Motor neuron (in vitro differentiated cells): ENCODE measurements at regions not wholly inside any gene's neighbourhood (a gene's known extent, or its start where the extent isn't known, plus 50 kb on each side); places are given as distances from the start of the nearest gene placed in this dataset.
A peak's percentile ranks its signal among the peaks of the same experiment; 100 is the strongest.
"Not testable (repeated sequence)": the region's sequence is repeated elsewhere in the genome, so short reads cannot be mapped to it uniquely, and the experiment has no call there.

Experiments used
- ATAC-seq, 8 experiments: fragments of 200-7000 bp; cut with Tn5 transposase; replicated peaks in 6 of 8; 2 replicates each; pipeline ENCODE4 v1.8.0; 2021; ENCODE audit warnings: mild to moderate bottlenecking in 8 of 8, moderate library complexity in 8 of 8
- H3K27ac ChIP-seq, 2 donors: fragments of 250-450 bp; sonication (Bioruptor Pico); 2 replicates each; pipeline ENCODE4 v1.9.0; 2021; ENCODE audit warnings: antibody characterized with exemption in 2 of 2, mild to moderate bottlenecking in 2 of 2, moderate library complexity in 1 of 2
- H3K4me1 ChIP-seq, 2 donors: fragments of 250-450 bp; sonication (Bioruptor Pico); replicated peaks in 1 of 2; 2 replicates each; pipeline ENCODE4 v1.6.1; 2021; ENCODE audit warnings: antibody characterized with exemption in 2 of 2, mild to moderate bottlenecking in 2 of 2, moderate library complexity in 1 of 2
- H3K4me3 ChIP-seq, 5 donors: fragments of 250-450 bp; sonication (Bioruptor Pico); 2 replicates each; pipeline ENCODE4 v1.9.0; 2021; ENCODE audit warnings: antibody characterized with exemption in 5 of 5, mild to moderate bottlenecking in 5 of 5, moderate library complexity in 4 of 5
- WGBS, 10 experiments: fragments of 450-650 bp; shearing (Covaris generic); methylation state at CpG; one replicate each; pipeline ENCODE4 v1.0.0; 2022; 5-methylcytosine and 5-hydroxymethylcytosine counted together
- in situ Hi-C, 9 experiments: fragments of 400-800 bp; cut with MboI; loops; one replicate each; pipeline ENCODE4 v1.15.0; 2021; ENCODE audit warnings: low sequenced_read_pairs in 9 of 9, low pct_unique_long_range_greater_than_20kb in 2 of 9; ENCODE audit not compliant: unreplicated experiment in 9 of 9

DNA sequence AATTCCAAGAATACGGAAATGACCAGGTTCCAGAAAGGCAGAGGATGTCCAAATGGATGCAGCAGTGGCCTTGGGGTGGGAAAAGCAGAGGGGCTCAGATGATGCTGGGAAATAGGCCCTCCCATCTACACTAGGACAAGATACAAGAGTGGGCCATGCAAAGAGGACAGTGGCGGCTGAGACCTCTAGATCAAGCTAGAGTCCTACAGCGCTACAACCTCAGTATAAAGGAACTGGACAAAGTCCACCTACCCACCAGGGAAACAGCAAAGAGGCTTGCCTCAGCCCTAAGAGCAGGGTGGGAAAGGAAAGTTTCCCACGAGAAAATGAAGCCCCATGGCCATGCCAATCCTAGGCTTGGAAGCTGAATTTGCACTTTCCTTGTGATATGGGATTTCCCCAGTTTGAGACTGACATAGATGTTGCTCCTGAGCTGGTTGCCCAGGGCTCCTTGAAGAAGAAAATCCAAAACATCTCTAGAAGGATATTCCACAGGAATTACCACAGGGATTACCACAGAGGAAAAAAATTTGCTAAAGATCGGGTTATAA lies 282.2 kb downstream of the MREG start:
- H3K4me3 ChIP-seq, result no peak overlapping the region
- no peak for ATAC-seq
- no peak overlapping the region for H3K27ac ChIP-seq
- H3K4me1 ChIP-seq, result no peaks in the 10 kb centered on the region
- WGBS, 10 experiments, result 76 to 100% (median 100%) methylated on average over 1 to 5 of the region's 5 CpGs; no CpG with 5 or more reads in 2 of the 10 experiments
- in situ Hi-C loops, result no loop called here

DNA sequence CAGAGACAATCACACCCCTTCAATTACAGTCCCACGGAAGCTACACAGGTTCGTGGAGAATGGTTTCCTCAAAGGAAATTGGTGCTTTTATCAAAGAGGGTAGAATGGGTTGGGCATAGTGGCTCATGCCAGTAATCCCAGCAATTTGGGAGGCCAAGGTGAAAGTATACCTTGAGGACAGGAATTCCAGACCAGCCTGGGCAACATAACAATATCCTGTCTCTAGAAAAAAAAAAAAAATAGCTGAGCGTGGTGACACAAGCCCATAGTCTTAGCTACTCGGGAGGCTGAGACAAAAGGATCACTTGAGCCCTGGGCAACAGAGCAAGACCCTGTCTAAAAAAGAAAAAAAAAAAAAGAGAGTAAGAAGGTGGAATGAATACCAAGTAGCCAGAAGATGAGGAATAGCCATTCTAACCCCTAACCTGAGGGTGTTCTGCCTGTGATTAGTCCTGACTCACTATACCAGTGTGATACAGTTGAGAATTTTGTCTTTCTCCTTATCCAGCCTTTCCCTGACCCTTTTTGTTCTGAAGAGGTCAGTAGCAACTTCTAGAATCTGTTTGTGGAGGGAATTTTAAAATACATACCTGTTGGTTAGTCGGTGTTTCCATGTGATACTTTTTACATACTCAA lies 283.2 kb downstream of the MREG start:
- 86 to 100% (median 93%) methylated on average over 3 to 5 of the region's 5 CpGs for WGBS, 10 experiments
- in situ Hi-C loops, result no loop called here
- Histone ChIP-seq H3K4me1 (no peaks in the 10 kb centered on the region), H3K27ac (no peak overlapping the region), H3K4me3 (no peak overlapping the region)
- no peak for ATAC-seq

DNA sequence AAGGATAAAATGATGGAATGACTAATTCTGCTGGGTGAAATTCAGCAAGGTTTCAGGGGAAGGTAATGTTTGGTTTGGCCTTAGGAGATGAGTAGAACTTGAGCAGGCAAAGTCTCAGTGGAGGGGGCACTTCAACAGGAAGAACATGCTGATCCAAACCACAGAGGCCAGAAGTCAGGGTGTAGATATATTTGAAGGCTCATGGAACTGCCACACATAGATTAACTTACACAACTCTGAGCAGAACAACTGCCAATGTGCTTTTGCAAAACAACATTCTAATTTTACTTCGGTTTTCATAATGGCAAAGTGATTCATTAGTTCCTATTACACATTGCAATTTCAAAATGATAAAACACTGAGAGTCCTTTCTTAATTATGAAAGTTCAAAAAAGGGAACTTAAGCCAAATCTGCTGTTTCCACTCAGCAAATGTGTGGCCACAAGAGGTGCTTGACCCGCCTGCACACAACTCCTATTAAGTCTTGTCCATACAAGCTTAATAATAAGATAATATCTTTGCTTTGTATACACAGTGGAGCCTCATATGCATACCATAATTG lies 284.8 kb downstream of the MREG start:
- Histone ChIP-seq H3K4me3 (no peak overlapping the region), H3K27ac (no peak overlapping the region), H3K4me1 (no peaks in the 10 kb centered on the region)
- ATAC-seq, result no peak
- in situ Hi-C loops, result no loop called here
- WGBS, 10 experiments, result 0 to 71% (median 50%) methylated on average over 1 to 2 of the region's 2 CpGs; no CpG with 5 or more reads in 3 of the 10 experiments

DNA sequence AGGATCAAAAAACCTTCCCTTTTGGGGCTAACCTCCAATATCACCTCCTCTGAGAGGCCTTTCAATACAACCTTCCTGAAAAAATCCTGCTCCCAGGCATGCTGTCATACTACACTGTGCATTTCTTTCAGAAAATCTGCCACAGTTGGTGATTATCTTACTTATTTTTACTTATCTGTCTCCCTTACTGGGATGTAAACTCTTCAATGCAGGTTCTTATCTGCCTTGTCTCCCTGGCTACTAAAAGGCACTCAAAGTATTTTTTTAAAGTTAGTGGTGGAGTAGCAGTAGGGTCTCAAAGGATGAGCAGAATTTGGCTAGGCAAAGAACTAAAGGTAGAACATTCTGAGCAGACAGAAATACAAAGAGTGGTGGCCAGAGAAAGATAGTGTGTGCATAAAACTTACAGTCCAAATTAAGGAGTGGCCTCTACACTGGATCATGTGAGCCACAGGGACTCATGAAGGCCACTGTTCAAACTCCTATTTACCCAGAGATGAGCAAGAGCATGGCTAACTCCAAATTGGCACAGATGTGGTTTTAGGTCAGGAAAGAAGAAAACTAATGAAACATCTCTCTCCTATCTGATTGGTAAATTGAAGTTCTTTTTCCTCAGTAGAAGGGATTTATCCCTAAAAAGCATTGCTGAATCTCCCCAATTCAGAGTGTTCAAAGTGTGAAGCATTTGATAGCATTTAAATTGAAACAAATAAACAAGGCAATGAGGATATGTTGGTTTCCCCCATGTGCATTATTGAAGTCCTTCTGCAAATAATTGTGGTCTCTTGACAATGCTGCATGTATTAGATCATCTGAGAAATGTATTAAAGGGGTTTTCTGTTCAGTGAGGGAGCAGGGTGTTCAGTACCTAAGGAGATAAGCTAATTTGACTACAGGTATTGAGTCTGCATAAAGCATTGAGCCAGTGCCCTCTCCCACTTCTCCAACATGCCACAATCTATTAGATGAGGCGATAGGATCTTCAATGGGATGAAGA lies 285.5 kb downstream of the MREG start:
- H3K27ac ChIP-seq, result no peak overlapping the region
- WGBS, 10 experiments, result 20 to 100% (median 86%) methylated on average over 1 of the region's 1 CpG; no CpG with 5 or more reads in 4 of the 10 experiments
- peak in 1 of 8 experiments; percentile 14 for ATAC-seq
- no peaks in the 10 kb centered on the region for H3K4me1 ChIP-seq
- H3K4me3 ChIP-seq, result no peak overlapping the region
- in situ Hi-C loops, result no loop called here

DNA sequence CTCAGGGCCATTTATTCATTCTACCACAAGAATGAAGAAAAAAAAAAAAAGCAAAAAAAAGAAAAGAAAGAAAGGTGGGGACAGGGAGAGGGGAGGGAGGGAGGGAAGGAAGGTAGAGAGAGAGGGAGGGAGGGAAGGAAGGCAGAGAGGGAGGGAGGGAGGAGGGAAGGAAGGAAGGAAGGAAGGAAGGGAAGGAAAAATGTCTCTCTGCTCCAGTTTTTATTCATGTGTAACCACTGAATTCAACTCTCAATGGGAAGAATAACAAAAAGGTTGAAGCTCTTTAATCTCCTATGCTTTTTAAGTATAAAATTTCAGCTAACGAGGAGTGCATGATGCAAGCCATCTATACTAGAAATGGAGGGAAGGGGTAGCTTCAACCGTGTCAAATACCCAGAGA lies 287.3 kb downstream of the MREG start:
- no peak overlapping the region for H3K27ac ChIP-seq
- H3K4me1 ChIP-seq, result no peaks in the 10 kb centered on the region
- WGBS, 10 experiments, result 50 to 100% (median 78%) methylated on average over 1 to 2 of the region's 2 CpGs; no CpG with 5 or more reads in 4 of the 10 experiments
- ATAC-seq, result no peak
- in situ Hi-C loops, result no loop called here
- no peak overlapping the region for H3K4me3 ChIP-seq

DNA sequence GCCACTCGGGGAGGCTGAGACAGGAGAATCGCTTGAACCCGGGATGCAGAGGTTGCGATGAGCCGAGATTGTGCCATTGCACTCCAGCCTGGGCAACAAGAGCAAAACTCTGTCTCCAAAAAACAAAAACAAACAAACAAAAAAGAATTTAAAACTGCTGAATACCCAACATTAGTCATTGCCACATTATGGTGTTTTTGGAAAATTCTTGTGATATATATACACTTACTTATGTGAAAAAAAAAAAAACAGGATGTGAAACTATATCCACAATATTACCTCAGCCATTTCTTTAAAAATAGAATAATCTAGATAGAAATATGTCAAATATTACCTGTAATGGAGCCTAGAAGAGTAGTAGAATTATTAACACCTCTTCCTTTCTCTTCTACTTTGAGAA lies 288.3 kb upstream of the FN1 start:
- no peak overlapping the region for H3K4me3 ChIP-seq
- no peaks in the 10 kb centered on the region for H3K4me1 ChIP-seq
- no peak for ATAC-seq
- WGBS, 10 experiments, result 95 to 100% (median 100%) methylated on average over 1 to 4 of the region's 5 CpGs; no CpG with 5 or more reads in 5 of the 10 experiments
- in situ Hi-C loops, result no loop called here
- no peak overlapping the region for H3K27ac ChIP-seq

DNA sequence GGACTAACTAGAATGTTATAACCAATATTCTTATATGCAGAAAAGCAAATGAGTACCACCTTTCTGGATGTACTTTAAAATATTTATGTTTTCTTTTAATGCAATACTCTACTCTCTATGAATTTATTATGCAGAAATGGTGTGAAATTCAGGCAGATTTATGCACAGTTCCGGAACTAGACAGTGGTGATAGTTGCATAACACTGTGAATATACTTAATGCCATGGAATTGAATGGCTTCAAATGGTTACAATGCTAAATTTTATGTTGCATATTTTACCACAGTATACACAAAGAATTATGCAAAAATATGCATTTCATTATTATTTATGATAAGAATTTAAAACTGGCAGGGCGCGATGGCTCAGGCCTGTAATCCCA lies 287.8 kb upstream of the FN1 start:
- Histone ChIP-seq H3K4me3 (no peak overlapping the region), H3K4me1 (no peaks in the 10 kb centered on the region), H3K27ac (no peak overlapping the region)
- 6 to 100% (median 50%) methylated on average over 1 to 3 of the region's 3 CpGs; no CpG with 5 or more reads in 3 of the 10 experiments for WGBS, 10 experiments
- peak in 4 of 8 experiments; percentile 64 to 99 (median 84) for ATAC-seq
- in situ Hi-C loops, result no loop called here

DNA sequence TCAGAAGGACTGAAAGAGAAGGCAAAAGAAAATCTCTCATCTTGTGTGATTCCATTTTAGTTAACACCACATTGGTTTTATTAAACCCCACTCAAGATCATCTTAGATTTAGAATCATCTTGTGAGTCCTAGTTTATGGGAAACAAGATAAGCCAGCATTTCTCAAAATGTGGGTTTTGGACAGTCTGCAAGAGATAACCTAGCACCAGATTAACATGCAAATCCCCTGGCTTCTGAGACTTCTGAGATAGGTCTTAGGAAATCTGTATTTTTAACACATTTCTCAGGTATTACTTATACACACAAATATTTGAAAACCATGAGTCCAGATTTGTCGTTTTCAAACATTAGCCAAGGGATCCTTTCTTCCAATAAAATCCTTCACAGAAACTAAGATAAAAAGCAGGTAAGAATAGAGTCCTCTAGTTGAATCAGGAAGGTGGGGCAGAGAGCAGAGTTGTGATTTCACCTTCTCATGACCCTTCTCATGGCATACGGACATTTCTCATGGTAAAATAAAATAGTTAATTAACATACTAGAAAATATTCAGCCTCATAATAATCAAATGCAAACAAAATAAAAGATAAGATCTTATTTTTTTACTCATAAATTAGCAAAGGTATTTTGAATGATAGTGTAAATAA lies 287.2 kb upstream of the FN1 start:
- in situ Hi-C loops, result no loop called here
- H3K4me1 ChIP-seq, result peaks cover 0 to 1% of the 10 kb centered on the region in 2 donors
- no peak overlapping the region for H3K27ac ChIP-seq
- no peak overlapping the region for H3K4me3 ChIP-seq
- 17 to 91% (median 65%) methylated on average over 1 to 2 of the region's 2 CpGs; no CpG with 5 or more reads in 1 of the 10 experiments for WGBS, 10 experiments
- ATAC-seq, result peak in 4 of 8 experiments; percentile 16 to 71 (median 42)

DNA sequence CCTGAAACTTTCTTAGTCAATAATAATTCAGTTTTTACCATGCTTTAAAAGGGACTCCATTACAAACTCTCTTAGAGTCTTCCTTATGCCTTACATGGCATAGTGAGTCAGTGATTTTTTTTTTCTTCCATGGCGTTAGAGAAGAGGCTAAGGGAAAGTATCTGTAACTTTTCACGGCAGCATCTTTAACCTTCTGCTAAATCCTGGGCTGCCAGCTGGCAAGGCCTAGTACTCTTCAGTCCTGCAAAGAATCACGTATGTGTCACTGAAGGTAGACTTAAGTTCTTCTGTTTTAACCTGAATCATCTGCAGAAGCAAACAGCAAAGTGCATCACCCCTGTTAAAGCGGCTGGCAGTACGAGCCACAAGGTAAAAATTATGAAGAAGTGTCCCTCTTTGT lies 286.3 kb upstream of the FN1 start:
- H3K27ac ChIP-seq, result no peak overlapping the region
- peaks cover 0 to 3% of the 10 kb centered on the region in 2 donors for H3K4me1 ChIP-seq
- H3K4me3 ChIP-seq, result no peak overlapping the region
- no peak for ATAC-seq
- WGBS, 10 experiments, result 60 to 100% (median 93%) methylated on average over 1 to 5 of the region's 5 CpGs
- in situ Hi-C loops, result no loop called here

DNA sequence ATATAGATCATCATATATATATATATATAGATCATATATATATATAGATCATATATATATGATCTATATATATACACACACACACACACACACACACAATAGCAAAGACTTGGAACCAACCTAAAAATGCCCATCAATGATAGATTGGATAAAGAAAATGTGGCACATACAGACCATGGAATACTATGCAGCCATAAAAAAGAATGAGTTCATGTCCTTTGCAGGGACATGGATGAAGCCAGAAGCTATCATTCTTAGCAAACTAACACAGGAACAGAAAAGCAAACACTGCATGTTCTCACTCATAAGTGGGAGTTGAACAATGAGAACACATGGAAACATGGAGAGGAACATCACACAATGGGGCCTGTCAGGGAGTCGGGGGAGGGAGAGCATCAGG lies 285.6 kb upstream of the FN1 start:
- in situ Hi-C loops, H3K4me1 ChIP-seq, ATAC-seq, H3K4me3 ChIP-seq, H3K27ac ChIP-seq: not testable (repeated sequence)
- 67 to 100% (median 89%) methylated on average over 1 of the region's 1 CpG; no CpG with 5 or more reads in 3 of the 10 experiments for WGBS, 10 experiments

DNA sequence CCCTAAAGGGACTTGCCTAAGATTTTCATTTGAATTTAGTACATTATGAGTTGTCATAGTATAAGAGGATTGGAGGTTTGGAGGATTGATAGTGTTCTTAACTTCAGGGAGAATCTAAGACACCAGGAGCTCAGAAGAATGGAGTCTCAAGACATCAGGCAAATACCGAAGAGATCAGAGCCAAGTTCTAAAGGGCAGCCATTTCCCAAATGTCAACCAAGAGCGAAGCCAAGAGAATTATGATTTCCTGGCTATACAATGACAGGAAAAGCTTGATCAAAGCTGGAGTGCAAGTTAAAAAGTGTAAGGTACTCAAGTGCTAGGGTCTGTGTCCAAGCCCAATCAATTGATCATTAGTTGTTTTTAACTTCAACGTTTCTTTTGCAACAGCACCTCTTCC lies 283.0 kb upstream of the FN1 start:
- no peak overlapping the region for H3K27ac ChIP-seq
- no peak for ATAC-seq
- H3K4me1 ChIP-seq, result peaks cover 0 to 3% of the 10 kb centered on the region in 2 donors
- no peak overlapping the region for H3K4me3 ChIP-seq
- 67 to 100% (median 89%) methylated on average over 1 to 3 of the region's 3 CpGs; no CpG with 5 or more reads in 1 of the 10 experiments for WGBS, 10 experiments
- in situ Hi-C loops, result no loop called here

DNA sequence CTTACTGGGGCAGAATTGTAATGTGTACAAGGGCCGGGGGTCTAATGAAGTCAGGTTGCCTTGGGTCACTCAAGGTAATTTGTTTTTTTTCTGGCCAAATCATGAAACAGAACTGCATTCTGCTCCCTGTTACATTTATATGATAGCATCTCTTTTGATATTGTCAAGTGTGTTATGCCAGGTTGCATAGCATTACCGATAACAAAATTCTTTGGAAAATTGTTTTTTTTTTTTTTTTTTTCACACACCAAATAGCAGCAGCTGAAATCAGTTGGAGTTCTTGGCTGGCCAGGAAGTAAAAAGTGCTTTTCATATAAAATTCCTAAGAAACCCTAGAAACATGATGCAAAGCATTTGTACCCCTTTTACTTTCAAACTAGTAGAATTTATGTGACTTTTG lies 282.6 kb upstream of the FN1 start:
- in situ Hi-C loops, result no loop called here
- no peak for ATAC-seq
- H3K4me1 ChIP-seq, result peaks cover 0 to 3% of the 10 kb centered on the region in 2 donors
- no peak overlapping the region for H3K27ac ChIP-seq
- 33 to 83% (median 69%) methylated on average over 1 to 2 of the region's 2 CpGs; no CpG with 5 or more reads in 2 of the 10 experiments for WGBS, 10 experiments
- H3K4me3 ChIP-seq, result no peak overlapping the region
